ENCODE measurements at regions not wholly inside any gene's neighbourhood (a gene's known extent, or its start where the extent isn't known, plus 50 kb on each side); places are given as distances from the start of the nearest gene placed in this dataset.

DNA sequence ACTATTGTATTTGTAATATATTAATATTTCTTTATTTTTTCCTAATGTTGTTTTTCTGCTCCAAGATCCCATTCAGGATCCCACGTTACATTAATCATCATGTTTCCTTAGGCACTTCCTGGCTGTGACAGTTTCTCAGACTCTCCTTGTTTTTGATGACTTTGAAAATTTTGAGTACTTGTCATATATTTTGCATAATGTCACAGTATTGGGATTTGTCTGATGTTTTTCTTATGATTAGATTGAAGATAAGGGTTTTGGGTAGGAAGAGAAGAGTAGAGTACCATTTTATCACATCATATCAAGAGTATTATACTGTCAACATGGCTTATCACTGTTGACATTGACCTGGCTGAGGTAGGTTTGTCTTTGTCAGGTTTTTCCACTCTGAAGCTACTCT lies 146.3 kb upstream of the TPK1 start:
- no peak for DNase-seq (ENCODE audit: low spot score)
- Mint-ChIP-seq H3K9me3 (no peaks in the 10 kb centered on the region), H3K27ac (no peak overlapping the region), H3K4me1 (ENCODE audit: low read depth in 2 of 2) (no peaks in the 10 kb centered on the region), H3K36me3 (no peaks in the 10 kb centered on the region), H3K4me3 (no peak overlapping the region), H3K27me3 (no peaks in the 10 kb centered on the region)
- no peak for ATAC-seq

GRCh38 chr7:144975882-144976281 lies 140.0 kb upstream of the TPK1 start:
- Mint-ChIP-seq H3K36me3 (no peaks in the 10 kb centered on the region), H3K4me1 (ENCODE audit: low read depth in 2 of 2) (no peaks in the 10 kb centered on the region)
- ATAC-seq: no peak

GRCh38 chr7:144969787-144970186 lies 133.9 kb upstream of the TPK1 start:
- no peak for DNase-seq (ENCODE audit: low spot score)
- Mint-ChIP-seq H3K27ac (no peak overlapping the region), H3K4me1 (ENCODE audit: low read depth in 2 of 2) (no peaks in the 10 kb centered on the region), H3K36me3 (no peaks in the 10 kb centered on the region), H3K4me3 (no peak overlapping the region), H3K27me3 (peaks cover 0 to 4% of the 10 kb centered on the region in 2 donors), H3K9me3 (peaks cover 3% of the 10 kb centered on the region)
- no peak for ATAC-seq

More at GRCh38 chr7:144975882-144976281, 140.0 kb upstream of the TPK1 start:
- DNase-seq (ENCODE audit: low spot score): no peak
- peaks cover 3% of the 10 kb centered on the region for H3K9me3 Mint-ChIP-seq
- H3K27me3 Mint-ChIP-seq: peaks cover 0 to 4% of the 10 kb centered on the region in 2 donors
- H3K27ac Mint-ChIP-seq: no peak overlapping the region
- no peak overlapping the region for H3K4me3 Mint-ChIP-seq

GRCh38 chr7:144960763-144961162 lies 124.9 kb upstream of the TPK1 start:
- DNase-seq (ENCODE audit: low spot score) (no peak), ATAC-seq (no peak)
- no peaks in the 10 kb centered on the region for H3K4me1 Mint-ChIP-seq (ENCODE audit: low read depth in 2 of 2)
- H3K27ac Mint-ChIP-seq: no peak overlapping the region
- no peak overlapping the region for H3K4me3 Mint-ChIP-seq
- no peaks in the 10 kb centered on the region for H3K9me3 Mint-ChIP-seq
- no peaks in the 10 kb centered on the region for H3K36me3 Mint-ChIP-seq
- peaks cover 0 to 11% of the 10 kb centered on the region in 2 donors for H3K27me3 Mint-ChIP-seq

- no peaks in the 10 kb centered on the region for H3K4me1 Mint-ChIP-seq (ENCODE audit: low read depth in 2 of 2)
Measured at GRCh38 chr7:144957998-144958397, 122.1 kb upstream of the TPK1 start.

GRCh38 chr7:144955422-144955821 lies 119.6 kb upstream of the TPK1 start:
- Mint-ChIP-seq H3K9me3 (peaks cover 6% of the 10 kb centered on the region), H3K4me3 (no peak overlapping the region), H3K4me1 (ENCODE audit: low read depth in 2 of 2) (no peaks in the 10 kb centered on the region), H3K36me3 (no peaks in the 10 kb centered on the region), H3K27ac (no peak overlapping the region), H3K27me3 (peaks cover 0 to 15% of the 10 kb centered on the region in 2 donors)
- no peak for DNase-seq (ENCODE audit: low spot score)
- ATAC-seq: no peak

More at GRCh38 chr7:144957998-144958397, 122.1 kb upstream of the TPK1 start:
- ATAC-seq: no peak
- no peak for DNase-seq (ENCODE audit: low spot score)
- H3K36me3 Mint-ChIP-seq: no peaks in the 10 kb centered on the region
- no peak overlapping the region for H3K4me3 Mint-ChIP-seq
- peaks cover 6% of the 10 kb centered on the region for H3K9me3 Mint-ChIP-seq
- H3K27ac Mint-ChIP-seq: no peak overlapping the region
- H3K27me3 Mint-ChIP-seq: peaks cover 0 to 12% of the 10 kb centered on the region in 2 donors

DNA sequence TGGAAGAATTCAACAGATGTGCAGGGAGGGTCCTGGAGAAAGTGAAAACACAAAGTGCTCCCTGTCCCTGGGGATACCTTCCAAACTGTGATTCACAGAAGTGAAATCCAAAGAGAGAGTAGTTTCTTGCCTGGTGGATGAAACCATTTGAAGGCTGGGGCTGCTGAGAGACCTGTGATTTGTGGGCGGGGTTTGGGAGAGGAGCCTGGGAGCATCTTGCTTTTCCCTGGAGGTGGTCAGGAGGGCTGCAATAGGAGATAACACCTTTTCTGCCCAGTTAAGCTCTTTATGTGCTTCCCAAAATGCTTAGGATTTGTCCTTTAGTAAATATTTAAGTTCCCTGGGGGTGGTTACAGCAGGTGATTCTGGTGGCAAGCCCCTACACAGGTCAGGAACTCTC lies 105.3 kb upstream of the TPK1 start:
- no peak for DNase-seq (ENCODE audit: low spot score)
- Mint-ChIP-seq H3K4me3 (no peak overlapping the region), H3K27ac (no peak overlapping the region), H3K4me1 (ENCODE audit: low read depth in 2 of 2) (no peaks in the 10 kb centered on the region), H3K27me3 (peaks cover 2 to 13% of the 10 kb centered on the region in 2 donors), H3K36me3 (no peaks in the 10 kb centered on the region), H3K9me3 (no peaks in the 10 kb centered on the region)
- ATAC-seq: no peak

- no peak for ATAC-seq
Measured at GRCh38 chr7:144937199-144937598, 101.3 kb upstream of the TPK1 start.

GRCh38 chr7:144936314-144936713 lies 100.5 kb upstream of the TPK1 start:
- DNase-seq (ENCODE audit: low spot score): no peak
- Mint-ChIP-seq H3K4me1 (ENCODE audit: low read depth in 2 of 2) (no peaks in the 10 kb centered on the region), H3K4me3 (no peak overlapping the region), H3K9me3 (no peaks in the 10 kb centered on the region), H3K36me3 (peaks cover 4% of the 10 kb centered on the region), H3K27me3 (peaks cover 2 to 7% of the 10 kb centered on the region in 2 donors), H3K27ac (no peak overlapping the region)
- no peak for ATAC-seq

More at GRCh38 chr7:144937199-144937598, 101.3 kb upstream of the TPK1 start:
- Mint-ChIP-seq H3K4me1 (ENCODE audit: low read depth in 2 of 2) (no peaks in the 10 kb centered on the region), H3K36me3 (peaks cover 4% of the 10 kb centered on the region), H3K27me3 (peaks cover 2 to 7% of the 10 kb centered on the region in 2 donors), H3K27ac (no peak overlapping the region), H3K9me3 (no peaks in the 10 kb centered on the region), H3K4me3 (no peak overlapping the region)
- no peak for DNase-seq (ENCODE audit: low spot score)

DNA sequence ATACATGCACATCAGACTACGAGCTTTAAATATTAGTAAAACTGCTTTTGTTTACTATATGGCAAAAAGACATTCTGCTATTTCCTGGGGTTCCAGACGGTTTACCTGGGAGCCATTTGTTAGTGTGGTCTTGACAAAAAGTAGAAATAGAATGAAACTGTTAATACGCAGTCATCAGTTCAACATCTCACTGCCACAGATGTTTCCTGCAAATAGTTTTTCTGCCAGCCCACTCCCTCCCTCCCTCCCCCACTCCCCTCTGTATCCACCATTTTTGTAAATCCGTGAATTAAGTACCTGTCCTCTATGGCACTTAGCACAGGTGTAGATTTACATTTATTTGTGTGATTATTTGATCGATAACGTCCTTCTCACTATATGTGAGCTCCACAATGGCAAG lies 74.6 kb upstream of the TPK1 start:
- Mint-ChIP-seq H3K27me3 (peaks cover 6 to 15% of the 10 kb centered on the region in 2 donors), H3K4me1 (ENCODE audit: low read depth in 2 of 2) (peaks cover 0 to 4% of the 10 kb centered on the region in 2 donors), H3K27ac (no peak overlapping the region), H3K9me3 (no peaks in the 10 kb centered on the region), H3K36me3 (no peaks in the 10 kb centered on the region), H3K4me3 (no peak overlapping the region)
- no peak for DNase-seq (ENCODE audit: low spot score)
- ATAC-seq: no peak

- Mint-ChIP-seq H3K4me1 (ENCODE audit: low read depth in 2 of 2) (peaks cover 0 to 4% of the 10 kb centered on the region in 2 donors), H3K4me3 (no peak overlapping the region), H3K27ac (no peak overlapping the region), H3K36me3 (no peaks in the 10 kb centered on the region), H3K9me3 (no peaks in the 10 kb centered on the region), H3K27me3 (peaks cover 6 to 15% of the 10 kb centered on the region in 2 donors)
- DNase-seq (ENCODE audit: low spot score) (no peak), ATAC-seq (no peak)
Measured at GRCh38 chr7:144908943-144909556, 73.2 kb upstream of the TPK1 start.

DNA sequence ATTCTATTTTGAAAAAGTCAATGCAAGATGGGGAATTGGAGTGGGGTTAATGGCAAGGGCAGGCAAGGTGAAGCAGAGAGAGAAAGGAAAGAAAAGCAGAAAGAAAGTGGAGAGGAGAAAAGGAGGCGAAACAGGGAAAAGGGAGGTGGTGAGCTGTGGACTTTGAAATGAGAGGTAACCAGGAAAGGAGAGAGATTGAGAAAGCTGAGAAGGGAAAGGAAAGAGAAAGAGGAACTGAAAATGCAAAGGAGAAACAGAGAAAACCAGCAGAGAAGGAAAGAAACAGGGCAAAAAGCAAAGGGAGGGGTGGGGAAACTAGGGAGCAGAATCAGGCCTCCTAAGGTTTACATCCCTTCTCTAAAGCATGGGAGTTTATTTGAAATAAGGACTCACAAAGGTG lies 72.5 kb upstream of the TPK1 start:
- no peak for ATAC-seq
- H3K36me3 Mint-ChIP-seq: no peaks in the 10 kb centered on the region
- H3K4me1 Mint-ChIP-seq (ENCODE audit: low read depth in 2 of 2): peaks cover 0 to 4% of the 10 kb centered on the region in 2 donors
- H3K9me3 Mint-ChIP-seq: no peaks in the 10 kb centered on the region
- no peak overlapping the region for H3K4me3 Mint-ChIP-seq
- H3K27me3 Mint-ChIP-seq: peaks cover 8 to 15% of the 10 kb centered on the region in 2 donors
- H3K27ac Mint-ChIP-seq: no peak overlapping the region
- no peak for DNase-seq (ENCODE audit: low spot score)

DNA sequence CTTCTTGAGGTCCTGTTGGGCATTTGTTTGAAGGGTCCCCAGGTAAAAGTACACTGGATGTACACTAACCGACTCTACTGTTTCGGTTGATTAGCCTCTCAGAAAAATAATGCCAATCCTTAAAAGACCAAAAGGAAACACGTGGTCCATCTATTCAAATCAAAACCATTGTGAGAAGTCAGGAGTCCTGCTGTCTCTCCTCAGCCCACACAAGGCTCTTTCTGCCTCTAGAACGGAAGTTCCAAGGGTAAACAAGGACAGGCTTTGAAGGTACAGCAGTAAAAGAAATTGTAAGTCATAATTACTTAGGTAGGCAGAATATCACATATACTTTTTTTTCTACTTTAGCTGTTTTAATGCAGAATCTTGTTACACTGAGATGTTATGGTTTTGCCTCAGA lies 71.7 kb upstream of the TPK1 start:
- DNase-seq (ENCODE audit: low spot score): no peak
- no peaks in the 10 kb centered on the region for H3K36me3 Mint-ChIP-seq
- peaks cover 10 to 15% of the 10 kb centered on the region in 2 donors for H3K27me3 Mint-ChIP-seq
- peaks cover 0 to 4% of the 10 kb centered on the region in 2 donors for H3K4me1 Mint-ChIP-seq (ENCODE audit: low read depth in 2 of 2)
- H3K9me3 Mint-ChIP-seq: no peaks in the 10 kb centered on the region
- no peak for ATAC-seq
- H3K27ac Mint-ChIP-seq: no peak overlapping the region
- H3K4me3 Mint-ChIP-seq: no peak overlapping the region

DNA sequence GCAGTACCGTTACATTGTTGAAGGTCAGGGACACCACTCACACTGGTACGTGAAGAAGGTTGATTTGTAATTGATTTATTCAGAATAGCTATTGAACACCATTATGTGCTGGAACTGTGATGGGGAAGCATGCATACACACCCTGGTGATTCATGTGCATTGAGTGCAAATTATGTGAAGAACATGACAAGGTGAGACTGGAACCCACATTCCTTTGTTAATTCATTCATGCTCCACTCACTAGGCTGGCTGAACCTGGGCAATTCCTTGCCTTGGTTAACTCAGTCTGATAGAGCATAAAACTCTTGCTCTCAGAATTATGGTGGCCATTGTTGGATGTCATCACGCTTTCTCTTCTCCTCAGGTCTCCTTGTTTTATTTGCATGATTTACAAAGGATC lies 67.3 kb upstream of the TPK1 start:
- no peak for DNase-seq (ENCODE audit: low spot score)
- H3K36me3 Mint-ChIP-seq: no peaks in the 10 kb centered on the region
- no peak overlapping the region for H3K27ac Mint-ChIP-seq
- ATAC-seq: no peak
- H3K27me3 Mint-ChIP-seq: peaks cover 6 to 11% of the 10 kb centered on the region in 2 donors
- no peak overlapping the region for H3K4me3 Mint-ChIP-seq
- peaks cover 0 to 1% of the 10 kb centered on the region in 2 donors for H3K4me1 Mint-ChIP-seq (ENCODE audit: low read depth in 2 of 2)
- H3K9me3 Mint-ChIP-seq: no peaks in the 10 kb centered on the region

- Mint-ChIP-seq H3K27me3 (peaks cover 7 to 25% of the 10 kb centered on the region in 2 donors), H3K36me3 (no peaks in the 10 kb centered on the region), H3K27ac (no peak overlapping the region), H3K4me1 (ENCODE audit: low read depth in 2 of 2) (no peaks in the 10 kb centered on the region), H3K9me3 (no peaks in the 10 kb centered on the region), H3K4me3 (no peak overlapping the region)
- no peak for ATAC-seq
- DNase-seq (ENCODE audit: low spot score): no peak
Measured at GRCh38 chr7:144892761-144893160, 56.9 kb upstream of the TPK1 start.

Measured in natural killer cell treated with Interleukin-12 subunit alpha and Interleukin-12 subunit beta and Interleukin-15 and Interleukin-18, amount 100 ng/mL, for 72 hours (primary cell).